ENCODE measurements at regions not wholly inside any gene's neighbourhood (a gene's known extent, or its start where the extent isn't known, plus 50 kb on each side); places are given as distances from the start of the nearest gene placed in this dataset.

DNA sequence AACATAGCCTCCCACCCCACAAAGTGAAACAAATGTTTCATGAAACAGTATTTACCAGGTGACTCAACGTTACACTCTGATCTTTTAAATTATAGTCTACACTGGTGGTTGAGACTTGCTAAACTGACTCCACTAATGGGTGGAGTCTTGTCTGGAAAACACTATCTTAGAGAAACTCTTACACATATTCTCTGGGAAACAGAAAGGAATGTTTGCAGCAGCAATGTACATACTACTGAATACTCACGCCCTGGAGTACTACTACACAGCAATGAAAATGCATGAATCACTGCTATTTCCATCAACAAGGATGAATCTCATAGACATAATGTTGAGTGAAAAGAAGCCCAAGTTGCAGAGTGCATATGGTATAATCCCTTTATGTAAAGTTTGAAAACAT lies 208.5 kb upstream of the IGFBP7 start:
- intact Hi-C loops (cut with DNase I): no loop called here
- Histone ChIP-seq H3K27me3 (no peaks in the 10 kb centered on the region), H3K36me3 (no peaks in the 10 kb centered on the region), H3K9me3 (no peaks in the 10 kb centered on the region), H3K27ac (no peak overlapping the region), H3K4me3 (replicated peaks in 1 of 3) (no peak overlapping the region), H3K4me1 (no peaks in the 10 kb centered on the region)
- 98% methylated on average over 2 of the region's 2 CpGs for WGBS, 2 donors
- DNase-seq: no peak
- no peak for TF ChIP-seq POLR2A (IDR thresholded peaks at IDR 0.05)
- TF ChIP-seq, protein P1, sequence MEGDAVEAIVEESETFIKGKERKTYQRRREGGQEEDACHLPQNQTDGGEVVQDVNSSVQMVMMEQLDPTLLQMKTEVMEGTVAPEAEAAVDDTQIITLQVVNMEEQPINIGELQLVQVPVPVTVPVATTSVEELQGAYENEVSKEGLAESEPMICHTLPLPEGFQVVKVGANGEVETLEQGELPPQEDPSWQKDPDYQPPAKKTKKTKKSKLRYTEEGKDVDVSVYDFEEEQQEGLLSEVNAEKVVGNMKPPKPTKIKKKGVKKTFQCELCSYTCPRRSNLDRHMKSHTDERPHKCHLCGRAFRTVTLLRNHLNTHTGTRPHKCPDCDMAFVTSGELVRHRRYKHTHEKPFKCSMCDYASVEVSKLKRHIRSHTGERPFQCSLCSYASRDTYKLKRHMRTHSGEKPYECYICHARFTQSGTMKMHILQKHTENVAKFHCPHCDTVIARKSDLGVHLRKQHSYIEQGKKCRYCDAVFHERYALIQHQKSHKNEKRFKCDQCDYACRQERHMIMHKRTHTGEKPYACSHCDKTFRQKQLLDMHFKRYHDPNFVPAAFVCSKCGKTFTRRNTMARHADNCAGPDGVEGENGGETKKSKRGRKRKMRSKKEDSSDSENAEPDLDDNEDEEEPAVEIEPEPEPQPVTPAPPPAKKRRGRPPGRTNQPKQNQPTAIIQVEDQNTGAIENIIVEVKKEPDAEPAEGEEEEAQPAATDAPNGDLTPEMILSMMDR (IDR thresholded peaks at IDR 0.05): no peak

DNA sequence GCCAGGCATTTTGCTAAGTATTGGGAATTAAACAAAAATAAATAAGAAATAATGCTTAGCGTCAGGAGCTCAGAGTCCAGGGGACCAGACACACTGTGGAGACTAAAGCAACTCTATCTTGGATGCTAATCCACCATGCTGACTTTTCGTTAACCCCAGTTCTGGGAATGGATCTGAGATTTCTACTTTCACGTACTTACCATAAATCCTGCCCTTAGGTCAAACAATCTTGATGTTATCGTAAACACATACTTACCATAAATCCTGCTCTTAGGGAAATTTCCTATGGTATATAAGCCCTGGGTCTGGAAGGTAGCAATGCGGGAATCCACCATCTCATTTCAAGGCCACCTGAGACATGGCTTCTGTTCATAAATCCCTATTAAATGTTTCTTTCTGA lies 204.5 kb upstream of the IGFBP7 start:
- no peaks in the 10 kb centered on the region for H3K9me3 ChIP-seq
- no peaks in the 10 kb centered on the region for H3K27me3 ChIP-seq
- peaks cover 0 to 7% of the 10 kb centered on the region in 2 donors for H3K4me1 ChIP-seq
- H3K36me3 ChIP-seq: no peaks in the 10 kb centered on the region
- DNase-seq: no peak
- intact Hi-C loops (cut with DNase I): no loop called here
- TF ChIP-seq, protein P1 (IDR thresholded peaks at IDR 0.05): no peak
- no peak for TF ChIP-seq POLR2A (IDR thresholded peaks at IDR 0.05)
- WGBS, 2 donors: 91 to 93% methylated on average over 5 of the region's 5 CpGs
- H3K4me3 ChIP-seq (replicated peaks in 1 of 3): no peak overlapping the region
- no peak overlapping the region for H3K27ac ChIP-seq

DNA sequence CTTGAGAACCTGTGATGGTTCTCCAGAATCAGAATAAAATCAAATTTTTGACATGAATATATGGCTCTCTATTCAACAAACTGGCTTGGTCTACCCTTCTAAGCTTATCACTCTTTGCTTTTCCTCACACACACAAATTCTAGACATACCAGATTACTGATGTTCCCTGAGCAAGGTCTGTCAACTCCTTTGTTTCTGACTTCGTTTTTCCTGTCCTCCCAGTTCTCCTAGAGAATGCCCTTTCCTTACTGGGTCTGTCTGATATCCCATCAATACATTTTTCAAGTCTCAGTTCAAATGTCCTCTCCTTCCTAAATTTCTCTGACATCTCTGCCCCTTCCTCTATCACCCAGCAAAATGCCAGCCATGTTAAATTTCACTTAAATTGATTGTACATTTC lies 202.1 kb upstream of the IGFBP7 start:
- intact Hi-C loops (cut with DNase I): no loop called here

DNA sequence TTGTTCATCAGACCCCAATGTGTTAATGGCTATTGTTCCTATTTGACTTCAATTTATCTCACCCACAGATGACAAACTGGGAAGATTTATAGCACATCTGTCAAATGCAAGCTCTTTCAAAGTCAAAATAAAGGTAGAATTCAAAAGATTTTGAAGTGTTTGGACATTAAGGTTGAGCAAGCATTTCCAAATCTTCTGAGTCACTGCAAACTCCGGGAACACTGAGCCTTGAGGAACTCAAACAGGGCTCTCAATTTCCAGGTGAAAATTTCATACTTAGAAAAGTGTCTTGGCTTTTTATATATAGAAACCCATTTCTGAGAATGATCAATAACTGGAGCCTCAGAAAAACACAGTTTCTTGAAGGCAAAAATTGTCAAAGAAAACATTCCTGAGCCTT lies 199.5 kb upstream of the IGFBP7 start:
- DNase-seq: no peak
- Histone ChIP-seq H3K36me3 (no peaks in the 10 kb centered on the region), H3K4me3 (replicated peaks in 1 of 3) (no peak overlapping the region), H3K9me3 (no peaks in the 10 kb centered on the region), H3K27me3 (no peaks in the 10 kb centered on the region), H3K27ac (no peak overlapping the region), H3K4me1 (peaks cover 0 to 7% of the 10 kb centered on the region in 2 donors)
- TF ChIP-seq POLR2A (IDR thresholded peaks at IDR 0.05): no peak
- TF ChIP-seq, protein P1 (IDR thresholded peaks at IDR 0.05): no peak
- intact Hi-C loops (cut with DNase I): no loop called here
- WGBS, 2 donors: 92 to 94% methylated on average over 1 of the region's 1 CpG

More for the DNA sequence above, 202.1 kb upstream of the IGFBP7 start:
- Histone ChIP-seq H3K27me3 (no peaks in the 10 kb centered on the region), H3K27ac (no peak overlapping the region), H3K4me1 (peaks cover 0 to 7% of the 10 kb centered on the region in 2 donors), H3K4me3 (replicated peaks in 1 of 3) (no peak overlapping the region), H3K9me3 (no peaks in the 10 kb centered on the region), H3K36me3 (no peaks in the 10 kb centered on the region)
- no peak for DNase-seq
- WGBS, 2 donors: 52 to 56% methylated on average over 1 of the region's 1 CpG
- no peak for TF ChIP-seq POLR2A (IDR thresholded peaks at IDR 0.05)
- TF ChIP-seq, protein P1 (IDR thresholded peaks at IDR 0.05): no peak

DNA sequence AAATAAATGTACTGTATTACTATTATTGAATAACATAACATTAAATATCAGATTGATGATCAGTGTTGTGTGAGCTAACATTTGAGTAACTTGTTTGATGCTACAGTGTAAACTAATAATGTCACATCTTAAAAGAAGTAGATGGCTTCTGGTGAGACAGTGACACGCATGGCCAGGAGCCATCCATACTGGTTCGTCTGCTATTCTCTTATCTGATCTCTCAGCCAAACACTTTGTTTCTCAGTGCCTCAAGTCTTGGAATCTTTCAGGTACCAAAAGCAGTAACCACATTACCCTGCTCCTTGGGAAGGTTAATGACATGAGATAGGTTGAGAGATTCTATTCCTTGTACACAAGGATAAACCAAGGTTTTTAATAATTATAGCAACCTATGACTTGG lies 198.1 kb upstream of the IGFBP7 start:
- H3K9me3 ChIP-seq: no peaks in the 10 kb centered on the region
- intact Hi-C loops (cut with DNase I): no loop called here
- no peak for DNase-seq
- H3K27me3 ChIP-seq: no peaks in the 10 kb centered on the region
- WGBS, 2 donors: 89 to 94% methylated on average over 2 of the region's 2 CpGs
- H3K4me3 ChIP-seq (replicated peaks in 1 of 3): no peak overlapping the region
- H3K4me1 ChIP-seq: peaks cover 0 to 5% of the 10 kb centered on the region in 2 donors
- no peak overlapping the region for H3K27ac ChIP-seq
- TF ChIP-seq POLR2A (IDR thresholded peaks at IDR 0.05): no peak
- TF ChIP-seq, protein P1 (IDR thresholded peaks at IDR 0.05): no peak
- no peaks in the 10 kb centered on the region for H3K36me3 ChIP-seq
